GM18519 (cell line): ENCODE measurements at regions not wholly inside any gene's neighbourhood (a gene's known extent, or its start where the extent isn't known, plus 50 kb on each side); places are given as distances from the start of the nearest gene placed in this dataset.

Experiments used
- ATAC-seq: cut with Tn5 transposase; IDR thresholded peaks from one replicate; pipeline ENCODE4 v1.9.1; 2021; ENCODE audit warnings: mild to moderate bottlenecking, moderate library complexity; ENCODE audit not compliant: unreplicated experiment, low FRiP score

DNA sequence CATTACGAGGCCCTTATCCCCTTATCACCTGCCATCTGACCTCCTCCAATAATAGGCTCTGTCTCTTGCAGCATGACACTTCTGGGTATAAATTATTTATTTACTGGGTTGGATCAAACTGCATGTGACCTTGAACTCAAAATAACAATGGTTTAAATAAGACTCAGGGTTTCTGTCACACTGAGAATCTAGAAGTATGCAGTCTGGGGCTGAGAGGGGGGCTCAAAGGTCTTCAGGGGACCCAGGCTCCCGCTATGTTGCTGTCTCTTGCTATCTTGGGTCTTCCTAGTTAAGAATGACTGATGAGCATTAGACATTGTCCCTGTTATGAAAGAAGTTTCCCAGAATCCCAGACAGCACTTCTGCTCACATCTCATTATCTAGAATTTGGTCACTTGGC is 133.5 kb downstream of the URB2 start:
- ATAC-seq: no peak

DNA sequence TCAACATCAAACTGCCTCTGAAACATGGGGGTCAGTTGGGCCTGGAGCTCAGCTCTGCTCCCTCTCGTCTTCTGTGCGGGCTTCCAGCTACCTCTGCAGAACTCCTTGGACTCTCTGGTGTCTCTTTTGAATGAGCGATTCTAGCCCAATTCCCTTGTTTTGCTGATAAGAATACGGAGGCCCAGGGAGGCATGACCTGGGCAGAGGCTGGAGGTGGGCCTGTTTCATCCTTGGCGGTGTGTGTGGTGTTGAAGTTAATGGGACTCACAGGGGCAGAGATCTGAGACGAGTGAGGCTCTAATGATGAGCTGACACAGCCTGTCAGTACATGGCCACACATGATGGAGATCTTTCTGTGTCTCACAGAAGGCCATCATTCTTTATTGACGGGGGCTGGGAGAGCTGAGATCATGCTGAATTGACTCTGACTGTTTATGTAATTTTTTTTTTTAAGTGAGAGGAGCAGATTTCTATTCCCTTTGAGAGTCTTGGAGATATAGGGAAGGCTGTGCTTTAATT is 134.5 kb downstream of the URB2 start:
- ATAC-seq: no peak

DNA sequence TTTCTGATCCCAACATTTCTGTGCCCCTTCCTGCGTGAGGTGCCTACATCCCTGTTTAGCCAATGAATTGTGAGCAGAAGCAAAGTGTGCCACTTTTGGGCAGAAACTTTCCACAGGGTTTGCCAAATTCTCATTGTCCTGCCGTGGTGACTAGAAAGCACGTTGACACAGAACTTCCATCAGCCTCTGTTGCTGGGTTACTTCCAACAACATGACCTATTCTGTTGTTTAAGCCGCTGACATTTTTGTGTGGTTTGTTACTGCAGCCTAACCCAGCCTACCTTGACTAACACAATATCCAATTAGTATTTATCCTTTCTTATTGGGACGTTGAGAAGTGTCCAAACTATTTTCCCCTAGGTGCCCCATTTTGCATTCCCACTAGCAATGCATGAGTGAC is 136.8 kb downstream of the URB2 start:
- ATAC-seq: no peak

DNA sequence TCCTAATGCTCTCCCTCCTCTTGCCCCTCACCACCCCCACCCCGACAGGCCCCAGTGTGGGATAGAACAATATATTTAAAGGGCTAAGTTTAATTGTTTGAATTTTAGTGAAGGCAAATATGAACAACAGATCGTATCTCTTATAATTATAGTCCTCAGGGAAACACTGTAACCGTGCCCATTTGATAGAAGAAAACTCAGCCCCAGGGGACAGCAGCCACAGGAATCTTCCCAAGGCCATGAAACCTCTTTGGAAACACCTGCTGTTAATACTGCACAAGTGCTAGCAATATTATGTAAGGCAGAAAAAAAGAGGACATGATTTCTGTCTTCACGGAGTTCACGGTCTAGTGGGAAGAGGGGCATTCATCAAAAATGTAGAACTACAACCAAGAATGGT is 142.2 kb downstream of the URB2 start:
- ATAC-seq: no peak

DNA sequence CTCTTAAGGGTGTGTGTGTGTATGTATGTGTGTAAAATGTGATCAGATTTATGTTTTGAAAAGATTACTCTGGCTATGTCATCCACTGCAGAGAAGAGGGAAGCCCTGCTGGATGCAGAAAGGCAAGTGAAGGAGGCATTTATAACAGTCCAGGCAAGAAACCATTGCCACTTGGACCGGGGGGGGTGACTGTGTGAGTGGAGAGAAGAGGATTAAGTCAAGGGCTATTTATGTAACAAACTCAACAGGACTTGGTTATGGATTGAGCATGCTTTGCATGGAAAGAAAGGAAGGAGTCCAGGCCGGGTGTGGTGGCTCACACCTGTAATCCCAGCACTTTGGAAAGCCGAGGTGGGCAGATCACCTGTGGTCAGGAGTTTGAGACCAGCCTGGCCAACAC is 143.0 kb downstream of the URB2 start:
- ATAC-seq: no peak

DNA sequence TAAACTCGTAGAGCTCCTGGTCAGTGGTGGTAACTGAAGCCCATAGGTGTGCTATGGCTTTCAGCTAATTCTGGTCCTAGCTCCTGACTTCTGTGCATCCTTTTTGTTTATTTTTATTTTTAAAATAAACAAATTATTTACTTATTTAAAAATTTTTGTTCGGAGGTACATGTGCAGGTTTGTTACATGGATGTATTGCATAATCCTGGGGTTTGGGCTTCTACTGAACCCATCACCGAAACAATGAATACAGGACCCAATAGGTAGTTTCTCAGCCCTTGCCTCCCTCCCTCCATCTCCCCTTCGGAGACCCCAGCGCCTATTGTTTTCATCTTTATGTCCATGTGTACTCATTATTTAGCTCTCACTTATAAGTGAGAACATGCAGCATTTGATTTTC is 143.8 kb downstream of the URB2 start:
- no peak for ATAC-seq

DNA sequence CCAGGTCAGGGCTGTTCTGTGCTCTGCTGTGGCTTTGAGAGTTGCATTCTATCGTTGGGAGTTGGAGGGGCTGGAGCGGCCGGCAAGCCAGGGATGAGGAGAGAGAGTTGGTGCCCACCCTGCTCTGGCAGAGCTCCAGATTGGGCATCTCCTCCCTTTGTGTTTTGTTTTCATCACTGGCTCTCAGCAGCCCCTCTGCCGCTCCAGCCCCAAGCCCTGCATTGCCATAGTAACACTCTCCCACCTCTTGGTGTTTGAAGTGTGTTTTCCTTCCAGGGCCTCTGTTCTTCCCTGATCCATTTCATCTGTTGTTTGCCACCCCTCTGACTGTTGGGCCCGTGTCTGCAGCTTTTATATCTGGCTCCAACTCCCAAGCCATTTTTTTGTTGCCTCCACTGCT is 152.7 kb downstream of the URB2 start:
- no peak for ATAC-seq

DNA sequence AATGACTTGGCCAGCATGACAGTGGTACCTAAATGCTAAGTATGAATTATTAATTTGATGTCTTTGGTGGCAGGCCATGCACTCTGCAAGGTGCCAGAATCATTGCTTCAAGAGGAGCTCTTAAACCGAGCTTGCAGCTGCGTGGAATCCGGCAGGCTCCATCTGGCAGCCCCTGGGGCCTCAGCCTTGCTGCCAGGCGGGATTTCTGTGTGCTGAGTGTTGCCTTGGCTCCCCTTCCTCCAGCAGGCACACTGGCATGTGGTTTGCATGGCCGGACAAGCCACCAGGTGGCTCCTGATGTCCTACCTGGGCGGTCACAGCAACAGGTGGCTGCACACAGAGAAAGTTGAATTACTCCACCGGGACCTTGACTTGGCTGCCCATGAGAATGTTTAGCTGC is 155.4 kb downstream of the URB2 start:
- ATAC-seq: no peak

DNA sequence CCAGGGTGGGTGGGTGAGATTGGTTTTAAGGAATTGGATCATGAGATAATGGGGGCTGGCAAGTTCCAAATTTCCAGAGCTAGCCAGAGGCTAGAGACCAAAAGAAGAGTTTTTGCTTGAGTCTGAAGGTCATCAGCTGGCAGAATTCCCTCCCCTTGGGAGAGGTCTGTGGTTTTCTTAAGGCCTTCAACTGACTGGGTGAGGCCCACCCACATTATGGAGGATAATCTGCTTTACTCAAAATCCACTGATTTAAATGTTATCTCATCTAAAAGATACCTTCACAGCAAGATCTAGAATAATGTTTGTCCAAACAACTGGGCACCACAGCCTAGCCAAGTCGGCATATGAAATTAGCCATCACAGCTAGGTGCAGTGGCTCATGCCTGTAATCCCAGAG is 156.4 kb downstream of the URB2 start:
- no peak for ATAC-seq

DNA sequence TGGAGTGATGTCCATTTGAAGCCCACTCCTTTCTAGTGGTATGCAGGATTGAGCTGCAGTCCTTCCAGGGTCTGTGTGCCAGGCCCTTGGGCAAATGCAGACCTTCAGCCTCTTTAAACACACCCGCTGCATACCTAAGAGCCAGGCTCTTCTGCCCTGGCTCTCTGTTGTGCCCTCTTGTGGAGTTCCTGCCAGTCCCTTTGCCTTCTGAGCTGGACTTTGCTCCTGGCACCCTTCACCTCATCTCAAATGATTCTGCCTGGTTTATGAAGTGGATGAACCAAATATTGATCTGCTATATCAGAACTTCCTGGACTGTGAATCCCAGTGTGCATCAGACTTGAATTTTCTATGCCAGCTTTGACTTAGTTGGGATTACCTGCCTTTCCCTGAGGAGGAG is 158.8 kb downstream of the URB2 start:
- no peak for ATAC-seq

DNA sequence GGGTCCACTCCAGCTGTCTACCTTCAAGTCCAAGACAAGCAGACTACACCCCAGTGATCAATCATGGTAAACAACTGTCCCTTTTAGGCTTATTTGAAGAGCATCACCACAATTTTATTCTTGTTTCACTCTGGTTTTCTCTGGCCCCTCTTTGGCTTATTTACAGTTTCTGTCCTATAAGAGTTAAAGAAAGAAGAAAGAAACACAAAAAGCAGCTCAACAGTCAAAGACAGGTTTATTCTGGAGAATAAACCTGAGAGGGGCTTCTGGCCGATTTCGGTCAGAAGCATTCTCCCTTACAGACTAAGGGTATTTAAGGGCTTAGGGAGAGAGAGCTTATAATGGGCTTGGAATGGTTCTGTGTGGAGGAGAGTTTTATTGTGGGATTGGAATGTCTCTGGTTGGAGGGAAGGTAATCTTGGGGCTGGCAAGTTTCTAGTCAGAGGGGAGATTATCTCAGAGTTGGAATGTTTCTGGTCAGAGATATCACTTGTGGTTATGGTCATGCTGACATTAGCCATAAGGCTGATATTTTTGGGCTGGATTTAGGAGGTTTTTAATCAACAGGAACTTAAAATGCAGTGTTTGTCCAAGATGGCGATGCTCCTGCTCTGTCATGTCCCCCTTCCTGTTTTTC is 161.0 kb downstream of the URB2 start:
- no peak for ATAC-seq

DNA sequence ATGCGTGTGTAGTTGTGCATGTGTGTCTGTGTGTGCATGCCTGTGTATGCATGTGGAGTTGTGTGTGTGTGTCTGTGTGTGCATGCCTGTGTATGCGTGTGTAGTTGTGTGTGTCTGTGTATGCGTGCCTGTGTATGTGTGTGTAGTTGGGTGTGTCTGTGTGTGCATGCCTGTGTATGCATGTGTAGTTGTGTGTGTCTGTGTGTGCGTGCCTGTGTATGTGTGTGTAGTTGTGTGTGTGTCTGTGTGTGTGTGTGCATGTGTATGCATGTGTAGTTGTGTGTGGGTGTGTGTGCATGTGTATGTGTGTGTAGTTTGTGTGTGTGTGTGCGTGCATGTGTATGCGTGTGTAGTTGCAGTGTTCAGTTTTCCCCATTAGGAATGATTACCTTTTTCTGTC is 162.0 kb downstream of the URB2 start:
- ATAC-seq: no peak

DNA sequence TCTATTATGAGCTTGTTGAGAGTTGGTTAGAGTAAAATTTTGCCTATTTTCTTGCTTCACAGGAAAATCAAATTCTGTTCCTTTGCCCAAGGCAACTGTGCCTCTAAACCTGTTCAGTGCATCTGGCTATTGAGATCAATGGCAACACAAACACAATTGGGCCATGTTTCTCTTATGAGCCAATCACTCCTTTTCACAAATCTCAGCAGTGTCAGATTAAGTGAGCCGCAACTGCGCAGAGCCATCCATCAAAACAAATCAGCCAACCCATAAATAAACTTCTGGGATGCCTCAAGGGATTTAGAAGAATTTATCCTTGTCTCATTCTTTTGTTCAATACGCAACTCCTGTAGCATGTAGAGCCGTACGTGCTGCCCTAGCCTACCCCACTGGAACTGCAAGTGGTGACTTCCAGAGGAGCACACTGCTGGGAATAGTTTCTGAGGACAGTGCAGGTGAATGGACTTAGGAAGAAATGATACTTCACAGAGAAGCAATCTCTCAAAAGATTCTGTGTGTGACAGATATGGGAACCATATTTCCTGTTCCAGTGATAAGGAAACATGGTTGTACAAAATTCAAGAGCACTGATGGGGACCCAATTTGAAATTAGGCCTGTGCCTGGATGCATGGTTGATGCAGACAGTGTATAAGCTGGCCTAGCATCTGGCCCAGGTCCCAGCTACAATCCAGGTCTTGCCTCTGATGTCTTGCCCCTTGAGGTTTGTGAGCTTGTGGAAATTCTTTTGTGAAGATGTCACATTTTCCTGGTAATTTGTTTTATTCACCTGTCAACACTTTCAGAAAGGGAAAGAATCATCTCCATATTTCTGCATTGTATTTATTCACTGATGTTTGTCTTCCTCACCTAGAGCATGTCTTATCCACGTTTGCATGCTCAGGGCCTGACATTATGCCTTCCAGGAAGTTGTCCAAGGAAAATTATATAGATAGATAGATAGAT is 166.2 kb downstream of the URB2 start:
- no peak for ATAC-seq

DNA sequence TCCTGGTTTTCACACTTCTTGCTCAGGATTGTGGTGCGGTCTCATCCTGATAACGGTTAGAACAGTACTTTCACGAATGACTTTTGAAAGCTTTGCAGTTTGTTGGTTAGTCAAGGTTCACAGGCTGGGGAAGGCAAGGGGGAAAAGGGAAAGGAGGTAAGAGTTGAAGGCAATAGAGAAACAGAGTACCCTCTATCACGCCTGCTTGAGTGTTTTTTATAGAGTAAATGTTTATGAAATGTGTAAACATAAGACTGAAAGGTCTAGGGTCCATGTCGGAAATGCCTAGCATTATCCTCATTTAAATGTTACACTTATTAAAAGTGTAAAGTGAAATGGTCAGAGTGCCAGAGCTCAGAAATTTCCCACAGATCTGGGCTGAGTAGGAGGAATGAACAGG is 167.4 kb downstream of the URB2 start:
- no peak for ATAC-seq

DNA sequence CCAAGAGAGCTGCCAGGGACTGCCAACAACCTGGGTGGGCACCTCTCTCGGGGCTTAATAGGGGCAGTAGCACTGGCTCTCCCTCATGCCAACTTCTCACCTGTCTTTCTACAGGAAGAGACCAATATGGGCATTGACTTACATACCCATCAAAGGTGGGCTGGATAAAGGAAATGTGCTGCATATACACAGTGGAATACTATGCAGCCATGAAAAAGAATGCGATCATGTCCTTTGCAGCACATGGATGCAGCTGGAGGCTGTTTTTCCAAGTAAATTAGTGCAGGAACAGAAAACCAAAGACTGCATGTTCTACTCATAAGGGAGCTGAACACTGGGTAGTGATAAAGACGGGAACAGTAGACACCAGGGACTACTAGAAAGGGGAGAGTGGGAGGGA is 172.5 kb downstream of the URB2 start:
- ATAC-seq: no peak

DNA sequence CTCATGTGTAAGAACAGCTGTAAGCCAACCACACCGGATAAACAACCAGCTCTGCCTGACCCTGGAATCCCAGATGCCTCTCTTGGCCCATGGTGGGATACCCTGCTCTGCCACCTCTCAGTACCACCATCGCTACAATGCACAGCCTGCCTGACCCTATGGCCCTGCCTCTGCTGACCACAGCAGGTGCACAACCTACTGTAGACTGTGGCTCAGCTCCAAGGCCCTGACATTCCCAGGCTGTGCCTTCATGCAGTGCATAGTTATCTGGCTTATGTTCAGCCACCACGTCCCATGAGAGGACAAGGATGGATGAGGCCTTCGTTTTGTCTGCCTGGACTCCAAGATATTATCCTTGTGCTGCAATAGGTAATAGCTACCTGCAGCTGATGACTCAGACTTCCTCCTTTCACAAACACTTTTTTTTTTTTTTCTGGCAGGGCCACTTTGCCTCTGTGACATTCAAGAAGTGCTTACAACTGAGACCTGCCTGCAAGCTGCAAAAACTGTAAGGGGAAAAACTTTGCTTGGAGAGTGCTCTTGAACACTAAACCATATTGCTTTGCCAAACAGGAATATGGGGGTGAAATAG is 177.7 kb downstream of the URB2 start:
- no peak for ATAC-seq

DNA sequence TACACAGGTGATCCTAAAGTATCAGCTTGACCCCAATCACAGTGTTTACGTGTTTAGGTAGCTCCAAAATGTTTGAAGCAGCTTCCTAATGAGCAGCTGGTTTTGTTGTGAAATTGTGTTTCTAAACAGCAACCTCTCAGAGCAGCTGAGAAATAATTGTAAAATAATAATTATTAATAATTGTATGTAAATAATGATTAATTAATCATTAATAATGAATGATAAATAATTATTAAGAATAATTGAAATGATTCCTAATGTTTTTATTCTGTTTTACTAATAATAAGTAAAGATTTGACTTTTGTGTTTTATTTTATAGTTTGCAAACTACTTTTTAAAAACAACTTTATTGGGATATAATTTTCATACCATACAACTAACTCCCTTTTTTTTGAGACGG is 182.2 kb downstream of the URB2 start:
- ATAC-seq: no peak

DNA sequence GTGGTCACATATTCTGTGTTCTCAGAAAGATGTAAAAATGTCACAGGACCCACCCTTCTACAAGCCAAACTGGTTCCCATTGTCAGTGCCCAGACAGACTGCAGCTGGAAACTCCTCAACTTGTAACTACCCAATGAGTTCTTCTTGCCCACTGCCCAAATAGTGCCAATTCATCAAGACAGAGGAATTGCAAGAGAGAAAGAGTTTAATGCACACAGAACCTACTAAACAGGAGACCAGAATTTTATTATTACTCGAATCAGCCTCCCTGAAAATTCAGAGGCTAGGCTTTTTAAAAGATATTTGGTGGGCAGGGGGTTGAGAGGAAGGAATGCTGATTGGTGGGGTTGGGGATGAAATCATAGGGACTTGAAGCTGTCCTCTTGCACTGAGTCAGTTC is 184.1 kb downstream of the URB2 start:
- ATAC-seq: no peak

DNA sequence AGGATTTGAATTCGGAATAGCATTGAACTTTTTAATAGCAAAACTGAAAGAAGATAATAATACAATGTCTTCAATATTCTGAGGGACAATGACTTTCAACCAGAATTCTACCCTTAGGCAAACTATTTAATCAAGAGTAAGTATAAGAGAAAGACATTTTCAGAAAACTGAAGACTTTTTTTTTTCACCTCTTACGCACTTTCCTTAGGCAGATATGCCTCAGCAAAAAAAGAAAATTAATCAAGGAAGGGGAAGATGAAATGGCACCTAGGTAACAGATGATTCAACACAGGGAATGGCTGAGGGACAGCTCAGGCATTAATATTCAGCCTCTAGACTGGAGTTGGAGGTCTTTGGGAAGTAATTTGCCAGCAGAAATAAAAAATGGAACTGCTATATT is 184.9 kb downstream of the URB2 start:
- no peak for ATAC-seq

DNA sequence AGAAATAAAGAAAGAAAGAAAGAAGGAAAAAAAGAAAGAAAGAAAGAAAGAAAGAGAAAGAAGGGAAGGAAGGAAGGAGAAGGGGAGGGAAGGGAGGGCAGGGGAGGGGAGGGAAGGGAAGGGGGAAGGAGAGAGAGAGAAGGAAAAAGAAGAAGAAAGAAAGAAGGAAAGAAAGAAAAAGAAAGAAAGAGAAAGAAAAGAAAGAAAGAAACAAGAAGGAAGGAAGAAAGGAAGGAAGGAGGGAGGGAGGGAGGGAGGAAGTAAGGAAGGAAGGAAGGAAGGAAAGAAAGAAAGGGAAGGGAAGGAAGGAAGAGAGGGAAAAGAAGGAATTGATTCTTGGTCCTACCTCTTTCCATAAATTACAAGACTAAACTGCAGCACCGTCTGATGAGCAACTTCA is 186.1 kb downstream of the URB2 start:
- no peak for ATAC-seq

DNA sequence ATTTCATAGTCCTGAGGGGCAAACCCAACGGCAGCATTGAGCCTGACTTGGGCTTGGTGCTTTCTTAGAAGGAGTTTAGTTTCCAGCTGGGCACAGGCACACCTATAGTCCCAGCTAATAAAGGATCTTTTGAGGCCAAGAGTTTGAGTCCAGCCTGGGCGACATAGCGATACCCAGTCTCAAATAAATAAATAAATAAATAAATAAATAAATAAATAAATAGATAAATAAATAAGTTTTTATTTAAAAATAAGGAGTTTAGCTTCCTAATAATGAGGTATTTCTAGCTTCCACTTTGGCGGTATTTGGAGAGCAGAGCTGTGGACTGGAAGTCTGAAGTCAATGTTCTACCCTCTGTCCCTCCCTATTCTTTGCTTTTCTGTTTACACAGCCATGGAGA is 186.6 kb downstream of the URB2 start:
- no peak for ATAC-seq

DNA sequence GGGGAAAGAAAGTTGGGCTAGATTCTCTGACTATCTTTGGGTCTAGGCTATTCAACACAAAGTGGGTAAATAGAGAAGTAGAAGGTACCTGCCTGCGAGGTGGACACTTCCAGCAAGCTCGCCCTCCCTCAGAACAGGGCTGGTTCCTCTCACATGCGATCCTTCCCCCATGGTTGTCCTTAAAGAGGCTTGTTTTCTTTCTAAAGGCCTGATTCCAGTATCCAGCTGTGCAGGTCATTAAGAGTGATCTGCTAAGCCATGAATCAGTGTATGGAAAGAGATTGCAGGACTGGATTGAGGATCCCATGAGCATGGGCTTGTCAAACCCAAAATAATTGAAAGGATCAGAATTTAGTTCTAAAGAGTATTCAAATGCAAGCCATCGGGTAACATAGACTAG is 189.0 kb downstream of the URB2 start:
- ATAC-seq: no peak
